Neuronal stem cell (in vitro differentiated cells): ENCODE measurements at regions not wholly inside any gene's neighbourhood (a gene's known extent, or its start where the extent isn't known, plus 50 kb on each side); places are given as distances from the start of the nearest gene placed in this dataset.

Experiments used
- DNase-seq: peaks from one replicate; pipeline ENCODE4 v3.0.0-alpha.2; 2013; ENCODE audit warnings: low spot score
- H2AFZ ChIP-seq: one replicate; pipeline ENCODE4 v1.6.1; 2013; ENCODE audit warnings: mild to moderate bottlenecking, low read length, inconsistent platforms
- H2AK5ac ChIP-seq: 2 replicates; pipeline ENCODE4 v1.6.1; 2013; ENCODE audit warnings: low read depth, mild to moderate bottlenecking, inconsistent platforms, low read length, moderate library complexity, mixed read lengths
- H2BK120ac ChIP-seq: 2 replicates; pipeline ENCODE4 v1.6.1; 2013; ENCODE audit warnings: low read depth, mild to moderate bottlenecking, inconsistent platforms, low read length, moderate library complexity, mixed read lengths
- H2BK12ac ChIP-seq: one replicate; pipeline ENCODE4 v1.6.1; 2013; ENCODE audit warnings: low read length, inconsistent platforms
- H2BK15ac ChIP-seq: 2 replicates; pipeline ENCODE4 v1.6.1; 2013; ENCODE audit warnings: mild to moderate bottlenecking, low read length, inconsistent platforms, mixed read lengths
- H2BK5ac ChIP-seq: one replicate; pipeline ENCODE4 v1.6.1; 2013; ENCODE audit warnings: inconsistent platforms, mild to moderate bottlenecking, low read length, moderate library complexity
- H3K14ac ChIP-seq: one replicate; pipeline ENCODE4 v1.6.1; 2013; ENCODE audit warnings: low read length, inconsistent platforms
- H3K18ac ChIP-seq: 2 replicates; pipeline ENCODE4 v1.6.1; 2013; ENCODE audit warnings: low read length, inconsistent platforms
- H3K23ac ChIP-seq: 2 replicates; pipeline ENCODE4 v1.6.1; 2013; ENCODE audit warnings: low read depth, mild to moderate bottlenecking, mixed read lengths, low read length, inconsistent platforms; ENCODE audit not compliant: poor library complexity
- H3K27ac ChIP-seq: replicated peaks from 3 replicates; pipeline ENCODE4 v1.5.1; 2013; ENCODE audit warnings: low read length, inconsistent platforms
- H3K27me3 ChIP-seq, 3 experiments: 2 replicates each; pipeline ENCODE4 v1.6.1; 2013; ENCODE audit warnings: low read length in 3 of 3, mild to moderate bottlenecking in 2 of 3, inconsistent platforms in 1 of 3, low read depth in 1 of 3, mixed read lengths in 1 of 3, moderate library complexity in 1 of 3; ENCODE audit not compliant: control insufficient read depth in 3 of 3, insufficient read depth in 3 of 3
- H3K36me3 ChIP-seq, 2 donors: replicated peaks in 1 of 2; 2 replicates each; pipeline ENCODE4 v1.6.1; 2013; ENCODE audit warnings: low read length in 2 of 2; ENCODE audit not compliant: control insufficient read depth in 2 of 2, insufficient read depth in 2 of 2
- H3K4ac ChIP-seq: 2 replicates; pipeline ENCODE4 v1.6.1; 2013; ENCODE audit warnings: inconsistent platforms, mild to moderate bottlenecking, low read length, moderate library complexity
- H3K4me1 ChIP-seq, 2 donors: 1 replicate in 1 of 2; 2 replicates in 1 of 2; pipeline ENCODE4 v1.6.1; 2013; ENCODE audit warnings: low read length in 2 of 2, low read depth in 1 of 2; ENCODE audit not compliant: control insufficient read depth in 2 of 2, insufficient read depth in 1 of 2
- H3K4me2 ChIP-seq: one replicate; pipeline ENCODE4 v1.6.1; 2013; ENCODE audit warnings: mild to moderate bottlenecking, low read length, inconsistent platforms; ENCODE audit not compliant: insufficient read depth, poor library complexity, severe bottlenecking
- H3K4me3 ChIP-seq, 2 donors: 2 replicates each; pipeline ENCODE4 v1.5.1; 2013; ENCODE audit warnings: low read length in 2 of 2, mild to moderate bottlenecking in 2 of 2, inconsistent platforms in 1 of 2, moderate library complexity in 1 of 2
- H3K79me1 ChIP-seq: one replicate; pipeline ENCODE4 v1.6.1; 2013; ENCODE audit warnings: low read depth, mild to moderate bottlenecking, inconsistent platforms, low read length, moderate library complexity
- H3K9ac ChIP-seq: one replicate; pipeline ENCODE4 v1.6.1; 2013; ENCODE audit warnings: mild to moderate bottlenecking, low read depth, low read length, inconsistent platforms; ENCODE audit not compliant: poor library complexity
- H3K9me3 ChIP-seq, 2 donors: replicated peaks in 1 of 2; 2 replicates each; pipeline versions ENCODE3 to v1.6.1; 2013; ENCODE audit warnings: low read length in 2 of 2, mild to moderate bottlenecking in 2 of 2, inconsistent platforms in 1 of 2, low read depth in 1 of 2, mixed read lengths in 1 of 2, moderate library complexity in 1 of 2; ENCODE audit not compliant: control insufficient read depth in 2 of 2, insufficient read depth in 1 of 2
- H4K8ac ChIP-seq: one replicate; pipeline ENCODE4 v1.6.1; 2013; ENCODE audit warnings: low read depth, mild to moderate bottlenecking, inconsistent platforms, low read length, moderate library complexity
- H4K91ac ChIP-seq: one replicate; pipeline ENCODE4 v1.6.1; 2013; ENCODE audit warnings: low read length, low read depth, mild to moderate bottlenecking, inconsistent platforms; ENCODE audit not compliant: poor library complexity
- whole genome bisulfite sequencing, 2 donors: extraction: QIAGEN DNeasy Blood & Tissue Kit; methylation state at CpG; one replicate each; pipeline ENCODE4 v1.1.7; 2013; ENCODE audit warnings: missing lambda C conversion rate in 2 of 2, mixed read lengths in 1 of 2; ENCODE audit not compliant: insufficient read length in 2 of 2, insufficient replicate concordance in 1 of 2; ENCODE audit errors: extremely low coverage in 2 of 2; 5-methylcytosine and 5-hydroxymethylcytosine counted together

- no peak overlapping the region for H3K14ac ChIP-seq
- no peak overlapping the region for H2BK12ac ChIP-seq
- H3K18ac ChIP-seq, result no peak overlapping the region
- H2BK120ac ChIP-seq, result no peak overlapping the region
- H3K27ac ChIP-seq, result no peak overlapping the region
- no peak for DNase-seq
- no peak overlapping the region for H4K8ac ChIP-seq
- H3K4me2 ChIP-seq, result no peak overlapping the region
- H2BK15ac ChIP-seq, result no peak overlapping the region
- no peak overlapping the region for H2AK5ac ChIP-seq
- no peak overlapping the region for H3K4me3 ChIP-seq
- H3K4me1 ChIP-seq, result no peaks in the 10 kb centered on the region
- no peak overlapping the region for H3K23ac ChIP-seq
- no peak overlapping the region for H3K9ac ChIP-seq
- H3K9me3 ChIP-seq, result peaks cover 0 to 2% of the 10 kb centered on the region in 2 donors
- H4K91ac ChIP-seq, result no peak overlapping the region
- H3K79me1 ChIP-seq, result no peaks in the 10 kb centered on the region
- H3K27me3 ChIP-seq, result no peaks in the 10 kb centered on the region
- H3K4ac ChIP-seq, result no peak overlapping the region
- H3K36me3 ChIP-seq, result no peaks in the 10 kb centered on the region
- no peak overlapping the region for H2AFZ ChIP-seq
- no peak overlapping the region for H2BK5ac ChIP-seq
- no CpG with 5 or more reads among the region's 3 CpGs for WGBS, 2 donors
Measured at GRCh38 chr12:40602562-40602961, 89.7 kb upstream of the CNTN1 start.

GRCh38 chr12:40614923-40615322, 77.3 kb upstream of the CNTN1 start:
- Histone ChIP-seq H3K4me1 (no peaks in the 10 kb centered on the region), H3K18ac (no peak overlapping the region), H4K91ac (no peak overlapping the region), H2BK12ac (no peak overlapping the region), H2BK120ac (no peak overlapping the region), H3K9ac (no peak overlapping the region), H3K27ac (no peak overlapping the region), H2AK5ac (no peak overlapping the region), H3K4me2 (no peak overlapping the region), H3K27me3 (no peaks in the 10 kb centered on the region), H2AFZ (no peak overlapping the region), H3K4ac (no peak overlapping the region), H4K8ac (no peak overlapping the region), H3K36me3 (no peaks in the 10 kb centered on the region), H3K23ac (no peak overlapping the region), H3K79me1 (no peaks in the 10 kb centered on the region), H2BK15ac (no peak overlapping the region), H3K4me3 (no peak overlapping the region), H2BK5ac (no peak overlapping the region), H3K9me3 (no peaks in the 10 kb centered on the region), H3K14ac (no peak overlapping the region)
- DNase-seq, result no peak

GRCh38 chr12:40615590-40615989, 76.6 kb upstream of the CNTN1 start:
- H3K27ac ChIP-seq, result no peak overlapping the region
- no peaks in the 10 kb centered on the region for H3K27me3 ChIP-seq
- no peak overlapping the region for H2AFZ ChIP-seq
- H3K4ac ChIP-seq, result no peak overlapping the region
- no peaks in the 10 kb centered on the region for H3K79me1 ChIP-seq
- no peak for DNase-seq
- no peak overlapping the region for H3K4me2 ChIP-seq
- no peak overlapping the region for H3K14ac ChIP-seq
- no peak overlapping the region for H3K18ac ChIP-seq
- no peak overlapping the region for H4K91ac ChIP-seq
- H3K4me1 ChIP-seq, result no peaks in the 10 kb centered on the region
- H3K9me3 ChIP-seq, result no peaks in the 10 kb centered on the region
- H3K9ac ChIP-seq, result no peak overlapping the region
- no peak overlapping the region for H3K4me3 ChIP-seq
- no peak overlapping the region for H2BK12ac ChIP-seq
- no peak overlapping the region for H3K23ac ChIP-seq
- H2BK120ac ChIP-seq, result no peak overlapping the region
- H2AK5ac ChIP-seq, result no peak overlapping the region
- WGBS, 2 donors, result no CpG with 5 or more reads among the region's 1 CpG
- no peak overlapping the region for H2BK15ac ChIP-seq
- no peaks in the 10 kb centered on the region for H3K36me3 ChIP-seq
- H2BK5ac ChIP-seq, result no peak overlapping the region
- no peak overlapping the region for H4K8ac ChIP-seq

GRCh38 chr12:40616383-40616915, 75.8 kb upstream of the CNTN1 start:
- Histone ChIP-seq H3K27me3 (no peaks in the 10 kb centered on the region), H2BK120ac (no peak overlapping the region), H3K4me3 (no peak overlapping the region), H3K4me2 (no peak overlapping the region), H3K4ac (no peak overlapping the region), H3K14ac (no peak overlapping the region), H2AFZ (no peak overlapping the region), H3K79me1 (no peaks in the 10 kb centered on the region), H3K23ac (no peak overlapping the region), H3K36me3 (no peaks in the 10 kb centered on the region), H3K27ac (no peak overlapping the region), H2BK15ac (no peak overlapping the region), H2BK12ac (no peak overlapping the region), H2BK5ac (no peak overlapping the region), H3K9ac (no peak overlapping the region), H3K18ac (no peak overlapping the region), H4K8ac (no peak overlapping the region), H2AK5ac (no peak overlapping the region), H3K4me1 (no peaks in the 10 kb centered on the region), H3K9me3 (no peaks in the 10 kb centered on the region), H4K91ac (no peak overlapping the region)
- DNase-seq, result no peak
- WGBS, 2 donors, result no CpG with 5 or more reads among the region's 4 CpGs
